ENCODE measurements at regions not wholly inside any gene's neighbourhood (a gene's known extent, or its start where the extent isn't known, plus 50 kb on each side); places are given as distances from the start of the nearest gene placed in this dataset.
"Not testable (repeated sequence)": the region's sequence is repeated elsewhere in the genome, so short reads cannot be mapped to it uniquely, and the experiment has no call there.

DNA sequence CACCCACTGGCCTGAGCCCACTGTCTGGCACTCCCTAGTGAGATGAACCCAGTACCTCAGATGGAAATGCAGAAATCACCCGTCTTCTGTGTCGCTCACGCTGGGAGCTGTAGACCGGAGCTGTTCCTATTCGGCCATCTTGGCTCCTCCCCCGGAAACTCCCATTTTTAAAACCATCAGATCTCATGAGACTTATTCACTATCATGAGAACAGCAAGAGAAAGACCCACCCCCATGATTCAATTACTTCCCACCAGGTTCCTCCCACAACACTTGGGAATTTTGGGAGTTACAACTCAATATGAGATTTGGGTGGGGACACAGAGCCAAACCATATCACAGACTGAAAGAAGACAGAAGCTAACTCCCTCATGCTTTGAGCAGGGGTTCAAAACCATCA is 134.5 kb downstream of the SLC39A8 start:
- not testable (repeated sequence) for DNase-seq (ENCODE audit: low spot score)

DNA sequence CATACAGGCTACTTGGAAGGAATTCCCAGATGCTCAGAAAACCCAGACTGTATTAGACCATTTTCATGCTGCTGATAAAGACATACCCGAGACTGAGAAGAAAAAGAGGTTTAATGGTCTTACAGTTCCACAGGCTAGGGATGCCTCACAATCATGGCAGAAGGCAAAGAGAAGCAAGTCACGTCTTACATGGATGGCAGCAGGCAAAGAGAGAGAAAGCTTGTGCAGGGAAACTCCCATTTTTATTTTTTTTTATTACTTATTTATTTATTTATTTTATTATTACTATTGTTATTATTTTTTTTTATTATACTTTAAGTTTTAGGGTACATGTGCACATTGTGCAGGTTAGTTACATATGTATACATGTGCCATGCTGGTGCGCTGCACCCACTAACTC is 140.6 kb downstream of the SLC39A8 start:
- not testable (repeated sequence) for DNase-seq (ENCODE audit: low spot score)

DNA sequence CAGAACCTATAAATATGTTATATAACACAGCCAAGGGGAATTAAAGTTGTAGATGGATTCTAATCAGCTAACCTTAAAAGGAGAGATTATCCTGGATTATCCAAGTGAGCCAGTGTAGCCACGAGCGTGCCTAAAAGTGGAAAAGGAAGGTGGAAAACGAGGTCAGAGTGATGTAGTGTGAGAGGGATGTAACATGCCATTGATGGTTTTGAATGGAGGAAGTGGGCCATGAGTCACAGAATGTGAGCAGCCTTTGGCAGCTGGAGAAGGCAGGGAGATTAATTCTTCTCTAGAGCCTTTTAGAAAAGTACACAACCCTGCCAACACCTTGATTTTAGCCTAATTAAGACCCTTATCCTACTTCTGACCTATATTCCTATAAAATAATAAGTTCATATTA is 149.1 kb downstream of the SLC39A8 start:
- DNase-seq (ENCODE audit: low spot score): peak; percentile 68

DNA sequence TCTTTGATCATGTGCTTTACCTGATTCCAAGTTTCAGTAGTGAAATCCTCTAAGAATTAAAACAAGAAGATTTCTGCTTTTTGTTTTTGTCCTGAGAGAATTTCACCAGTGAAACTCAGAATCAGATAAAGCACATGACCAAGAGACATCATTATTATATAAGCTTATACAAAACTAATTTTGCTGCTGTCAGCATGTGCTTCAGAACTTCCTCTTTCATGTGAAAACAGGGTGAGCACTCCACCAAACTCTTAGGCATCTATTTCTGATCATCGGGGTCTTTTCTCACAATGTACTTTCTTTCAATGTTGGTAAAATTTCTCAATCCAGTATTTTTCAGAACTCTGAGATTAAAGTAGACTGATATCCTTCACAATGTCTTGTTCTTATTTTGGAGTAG is 152.1 kb downstream of the SLC39A8 start:
- no peak for DNase-seq (ENCODE audit: low spot score)

DNA sequence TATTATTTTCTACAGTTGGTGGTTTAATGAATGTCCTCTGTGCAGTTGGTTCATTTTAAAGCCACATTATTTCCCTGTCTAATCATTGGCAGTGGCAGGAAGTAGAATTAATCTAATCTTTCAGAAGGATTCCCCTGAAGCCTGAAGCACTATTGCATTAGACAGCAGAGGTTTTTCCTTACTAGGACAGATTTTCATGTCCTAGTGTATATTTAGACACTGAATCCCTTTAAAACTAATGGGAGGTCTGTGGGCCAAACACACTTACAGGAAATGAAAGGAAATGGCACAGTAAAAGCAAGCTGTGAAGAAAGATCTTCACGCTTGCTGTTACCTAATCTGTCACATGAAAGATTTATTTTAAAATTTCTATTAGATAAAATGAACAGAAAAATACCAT is 165.2 kb downstream of the SLC39A8 start:
- DNase-seq (ENCODE audit: low spot score): no peak

DNA sequence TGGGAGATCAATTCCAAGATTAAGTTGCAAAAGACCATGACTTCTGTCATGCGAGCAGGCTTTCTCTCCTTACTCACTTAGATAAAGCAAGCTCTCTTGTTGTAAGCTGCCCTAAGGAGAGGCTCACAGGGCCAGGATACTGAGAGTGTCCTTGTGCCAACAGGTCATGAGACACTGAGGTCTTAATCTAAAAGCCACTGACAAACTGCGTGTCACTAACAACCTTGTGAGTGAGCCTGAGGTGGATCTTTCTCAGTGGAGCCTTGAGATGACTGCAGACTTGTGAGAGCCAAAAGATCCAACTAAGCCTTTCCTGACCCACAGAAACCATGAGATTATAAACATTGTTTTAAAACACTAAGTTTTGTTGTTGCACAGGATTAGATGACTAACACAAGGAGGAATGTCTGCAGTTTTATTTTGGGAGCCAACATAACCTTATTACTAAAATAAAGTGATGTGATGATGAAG is 170.5 kb downstream of the SLC39A8 start:
- peak; percentile 67 for DNase-seq (ENCODE audit: low spot score)

DNA sequence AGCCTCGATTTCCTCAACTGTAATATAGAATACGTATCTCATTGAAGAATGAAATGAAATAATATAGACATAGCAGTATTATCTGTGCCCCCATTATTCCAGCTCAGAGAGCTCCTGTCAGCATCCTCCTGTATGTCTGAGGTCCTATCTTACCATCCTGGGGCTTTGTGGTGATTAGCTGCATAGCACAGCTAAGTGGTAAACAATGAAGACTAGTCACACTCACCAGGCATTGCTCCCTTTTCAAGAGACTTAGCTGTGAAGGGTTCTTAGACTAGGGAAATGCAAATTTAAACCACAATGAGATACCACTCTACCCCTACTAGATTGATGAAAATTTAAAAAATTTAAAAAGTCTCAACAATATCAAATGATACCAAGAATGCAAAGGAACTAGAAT is 172.9 kb downstream of the SLC39A8 start:
- no peak for DNase-seq (ENCODE audit: low spot score)

DNA sequence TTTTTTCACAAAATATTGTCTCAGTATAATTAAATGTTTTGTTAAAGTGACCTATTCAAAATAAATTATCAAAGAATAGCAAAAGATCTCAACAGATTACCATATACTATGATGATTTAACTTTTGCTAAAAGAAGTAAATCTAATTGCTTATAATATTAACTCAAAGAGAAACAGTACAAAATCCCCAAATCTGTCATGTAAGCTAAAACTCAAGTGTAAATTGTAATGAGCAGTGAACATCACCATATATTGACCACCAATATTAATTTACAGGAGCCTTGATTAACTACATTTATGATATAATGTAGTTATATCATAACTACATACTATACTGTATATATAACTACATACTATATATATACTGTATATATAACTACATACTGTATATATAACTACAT is 174.4 kb downstream of the SLC39A8 start:
- no peak for DNase-seq (ENCODE audit: low spot score)

DNA sequence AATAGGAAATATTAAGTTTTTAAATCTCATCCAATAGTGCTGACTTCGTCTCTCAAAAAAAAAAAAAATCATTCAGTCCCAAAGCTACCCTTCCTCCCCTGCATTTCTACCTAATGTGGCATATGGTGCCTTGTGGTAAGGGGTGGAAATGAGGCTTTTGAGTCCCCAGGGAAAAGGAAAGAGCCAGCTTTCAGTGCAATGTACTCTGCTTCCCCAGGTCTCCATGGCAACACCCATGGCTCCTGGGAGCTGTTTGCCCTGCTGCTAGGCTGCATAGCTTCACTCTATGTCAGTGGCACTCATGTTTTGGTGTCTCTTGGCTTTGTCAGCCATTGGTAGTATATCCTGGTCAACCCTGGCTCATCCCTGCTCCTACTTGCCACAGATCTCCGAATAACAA is 175.9 kb downstream of the SLC39A8 start:
- DNase-seq (ENCODE audit: low spot score): no peak

DNA sequence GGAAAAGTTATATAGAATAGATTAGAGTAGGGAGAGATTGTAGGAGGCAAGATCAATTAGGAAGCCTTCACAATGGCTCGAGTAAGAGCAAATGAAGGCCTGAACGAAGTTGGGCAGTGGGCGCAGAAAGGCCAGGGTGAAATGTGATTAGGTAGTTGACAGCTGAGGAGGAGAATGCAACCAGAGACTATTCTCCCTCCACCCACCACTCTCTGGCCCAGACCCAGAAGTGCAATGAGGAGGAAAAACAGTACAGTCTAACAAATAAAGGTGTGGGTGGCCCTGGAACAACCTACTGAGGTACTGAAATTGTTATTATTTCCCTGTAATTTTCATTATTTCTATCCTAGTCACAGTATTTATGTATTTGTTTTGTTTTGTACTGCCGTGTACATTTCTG is 176.7 kb downstream of the SLC39A8 start:
- DNase-seq (ENCODE audit: low spot score): no peak

DNA sequence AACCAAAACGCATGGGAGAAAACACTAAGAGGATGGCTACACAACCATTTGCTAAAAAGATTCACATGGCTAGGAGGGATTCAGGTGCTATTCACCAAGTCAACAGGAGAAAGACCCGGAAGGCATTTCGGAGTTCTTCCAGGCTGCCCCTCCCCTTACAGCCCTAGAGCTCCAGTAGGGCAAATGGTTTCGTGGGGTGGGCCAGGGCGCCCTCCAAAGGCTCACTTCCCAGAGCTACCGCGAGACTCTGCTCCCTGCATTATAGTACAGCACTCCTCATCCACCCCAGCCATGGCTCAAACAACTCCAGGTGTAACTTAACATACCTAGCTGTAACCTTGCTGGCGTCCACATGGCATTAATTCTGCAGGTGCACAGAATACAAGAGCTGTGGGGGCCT is 179.7 kb downstream of the SLC39A8 start:
- DNase-seq (ENCODE audit: low spot score): no peak

DNA sequence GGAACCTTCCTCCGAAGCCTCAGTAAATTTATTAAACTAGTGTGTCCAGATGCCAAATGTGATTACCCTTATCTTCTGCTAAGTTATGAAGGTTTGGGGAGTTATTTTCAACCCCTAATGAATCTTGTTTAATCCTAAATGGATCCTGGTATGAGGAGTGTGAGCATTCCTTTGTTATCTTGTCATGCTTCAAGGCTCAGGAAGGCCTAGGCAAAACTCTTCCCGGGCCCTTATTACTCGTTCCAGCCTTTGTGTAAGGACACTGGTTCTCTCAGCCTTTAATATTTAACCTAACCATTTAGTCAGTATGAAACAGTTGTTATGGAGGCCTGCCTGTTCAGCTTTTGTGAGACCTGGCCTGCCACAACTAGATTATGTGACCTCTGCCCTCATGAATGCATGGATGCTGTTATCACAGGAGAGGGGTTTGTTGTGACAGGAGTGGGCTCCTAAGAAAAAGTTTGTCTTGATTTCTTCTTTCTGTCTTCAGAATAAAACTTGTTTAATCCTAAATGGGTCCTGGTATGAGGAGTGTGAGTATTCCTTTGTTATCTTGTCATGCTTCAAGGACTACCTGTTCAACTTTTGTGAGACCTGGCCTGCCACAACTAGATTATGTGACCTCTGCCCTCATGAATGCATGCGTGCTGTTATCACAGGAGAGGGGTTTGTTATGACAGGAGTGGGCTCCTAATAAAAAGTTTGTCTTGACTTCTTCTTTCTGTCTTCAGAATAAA is 181.7 kb downstream of the SLC39A8 start:
- DNase-seq (ENCODE audit: low spot score): no peak

DNA sequence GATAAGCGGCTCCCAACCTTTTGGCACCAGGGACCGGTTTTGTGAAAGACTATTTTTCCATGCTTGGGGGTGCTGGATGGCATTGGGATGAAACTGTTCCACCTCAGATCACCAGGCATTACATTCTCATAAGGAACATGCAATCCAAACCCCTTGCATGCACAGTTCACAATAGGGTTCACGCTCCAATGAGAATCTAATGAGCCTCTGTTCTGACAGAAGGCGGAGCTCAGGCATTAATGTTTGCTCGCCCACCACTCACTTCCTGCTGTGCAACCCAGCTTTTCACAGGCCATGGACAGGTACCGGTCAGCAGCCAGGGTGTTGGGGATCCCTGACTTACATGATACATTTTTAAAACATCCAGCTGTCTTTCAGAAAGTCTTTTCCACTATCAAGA is 187.3 kb downstream of the SLC39A8 start:
- no peak for DNase-seq (ENCODE audit: low spot score)

DNA sequence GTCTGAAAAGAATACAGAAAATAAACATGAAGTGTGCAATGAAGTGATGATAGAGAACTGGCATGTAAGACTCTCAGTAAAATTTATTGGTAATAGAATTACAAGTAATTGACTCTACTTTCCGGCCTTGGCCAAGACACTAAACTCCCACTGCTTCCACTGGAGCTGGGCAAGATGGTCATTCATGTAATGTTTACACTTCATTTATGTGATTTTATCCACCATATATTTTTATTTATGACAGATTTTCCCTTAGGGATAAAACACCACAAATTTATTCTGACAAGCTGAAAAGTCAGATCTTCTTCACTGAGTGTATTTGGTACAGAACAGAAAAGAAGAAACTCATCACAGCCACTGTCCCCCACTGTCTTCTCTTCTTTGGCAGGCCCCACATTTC is 191.9 kb downstream of the SLC39A8 start:
- no peak for DNase-seq (ENCODE audit: low spot score)

DNA sequence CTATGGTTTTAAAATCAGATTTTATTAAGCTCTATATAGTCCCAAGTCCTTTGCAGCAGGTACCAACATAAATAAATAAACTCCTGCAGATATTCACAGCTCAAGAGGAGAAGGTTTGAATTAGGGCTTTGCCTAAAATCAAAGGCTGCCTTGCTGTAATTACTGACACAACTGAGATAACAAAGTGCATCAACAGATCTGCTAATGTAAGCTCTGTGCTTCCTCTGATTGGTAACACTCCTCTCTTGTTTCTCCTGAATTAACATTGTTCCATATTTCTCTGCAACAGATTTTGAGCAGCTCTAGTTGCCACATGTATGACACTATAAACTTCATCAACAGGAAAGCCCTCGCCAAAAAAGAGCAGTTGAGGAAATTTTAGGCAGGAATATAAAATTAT is 193.6 kb downstream of the SLC39A8 start:
- DNase-seq (ENCODE audit: low spot score): no peak

DNA sequence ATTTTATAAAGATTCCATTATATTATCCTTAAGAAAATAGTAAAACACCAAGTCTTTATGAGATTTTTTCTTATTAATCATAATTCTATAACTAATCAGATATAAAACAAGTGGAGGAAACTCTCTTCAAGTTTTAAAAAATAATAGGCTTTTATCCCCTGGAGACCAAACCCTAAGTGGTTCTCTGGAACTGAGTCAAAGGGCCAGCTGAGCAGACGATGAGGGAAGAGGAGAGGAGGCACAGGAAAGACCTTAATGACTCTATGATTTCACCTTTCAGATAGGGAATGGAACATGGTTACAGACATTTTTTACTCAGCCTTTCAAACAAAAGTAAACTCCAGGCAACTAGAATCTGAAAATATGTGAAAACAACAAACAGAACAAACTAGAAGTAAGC is 201.8 kb downstream of the SLC39A8 start:
- no peak for DNase-seq (ENCODE audit: low spot score)

DNA sequence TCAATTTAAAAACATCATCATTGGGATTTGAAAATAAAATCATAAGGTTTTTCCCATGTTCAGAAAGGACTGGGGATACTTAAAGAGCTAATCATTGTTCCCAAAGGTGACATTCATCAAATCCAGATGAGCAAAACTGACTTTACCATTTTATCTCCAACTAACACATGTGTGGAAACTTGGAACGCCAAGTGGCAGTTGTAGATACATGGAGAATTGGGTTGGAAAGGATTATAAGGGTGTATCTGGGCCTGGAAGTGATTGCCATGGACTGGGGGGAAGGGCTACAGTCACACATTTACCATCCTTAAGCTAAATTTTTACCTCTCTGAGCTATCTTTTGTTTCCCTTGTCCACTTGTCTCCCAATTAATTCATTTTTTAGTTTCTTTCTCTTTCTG is 203.4 kb downstream of the SLC39A8 start:
- no peak for DNase-seq (ENCODE audit: low spot score)

DNA sequence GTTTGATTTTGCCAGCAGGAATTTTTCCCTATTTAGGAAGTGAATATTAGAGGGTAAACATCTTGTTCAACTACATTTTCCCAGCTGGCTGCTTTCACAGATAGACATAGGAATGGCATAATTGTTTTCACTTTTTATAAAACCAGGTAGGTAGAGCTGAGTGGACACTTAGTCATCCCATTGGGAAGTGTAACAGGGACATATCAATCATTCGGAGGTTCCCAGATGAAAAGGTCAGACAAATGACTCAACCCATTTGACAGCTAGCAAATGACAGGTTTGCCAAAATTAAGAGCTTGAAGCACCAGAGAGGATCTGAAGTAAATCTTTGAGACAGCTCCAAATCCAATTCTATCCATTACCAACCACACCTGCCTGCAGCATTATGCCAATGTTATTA is 205.3 kb downstream of the SLC39A8 start:
- peak; percentile 63 for DNase-seq (ENCODE audit: low spot score)

DNA sequence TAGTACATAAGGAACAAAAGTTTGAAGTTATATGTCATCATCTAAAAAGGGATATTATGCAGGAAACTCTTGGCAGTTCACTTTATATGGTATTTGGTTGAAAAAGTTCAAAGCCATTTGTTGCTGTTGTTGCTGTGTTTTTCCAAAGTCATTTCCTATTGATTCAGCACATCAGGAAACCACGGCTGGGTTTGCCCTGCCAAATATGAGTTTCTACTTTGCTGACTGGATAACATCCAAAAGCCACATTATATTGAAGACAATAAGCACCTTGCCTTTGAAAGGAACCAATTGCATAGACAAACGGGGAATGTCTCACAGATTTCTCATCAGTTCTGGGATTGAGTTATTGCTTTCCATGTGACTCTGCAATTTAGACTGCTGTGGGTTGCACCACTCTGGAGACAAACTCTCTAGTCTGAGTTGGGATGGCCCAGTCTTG is 206.1 kb downstream of the SLC39A8 start:
- DNase-seq (ENCODE audit: low spot score): peak; percentile 97

DNA sequence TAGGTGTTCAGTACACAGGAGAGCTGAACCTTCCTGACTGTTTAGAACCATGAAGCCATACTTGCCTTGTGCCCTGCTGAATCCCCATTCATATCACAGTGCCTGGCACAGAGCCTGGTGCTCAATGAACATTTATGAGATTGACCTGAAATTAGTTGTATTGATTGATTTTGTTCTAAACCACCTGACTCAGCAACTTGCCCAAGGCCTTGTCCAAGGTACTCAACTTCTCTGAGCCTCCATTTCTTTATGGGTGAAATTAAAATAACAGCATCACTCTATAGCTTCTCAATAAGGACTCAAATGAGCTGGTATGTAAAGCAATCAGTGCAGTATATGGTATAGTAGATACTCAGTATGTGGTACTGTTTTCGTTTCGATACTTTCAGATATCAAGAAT is 208.1 kb downstream of the SLC39A8 start:
- no peak for DNase-seq (ENCODE audit: low spot score)

DNA sequence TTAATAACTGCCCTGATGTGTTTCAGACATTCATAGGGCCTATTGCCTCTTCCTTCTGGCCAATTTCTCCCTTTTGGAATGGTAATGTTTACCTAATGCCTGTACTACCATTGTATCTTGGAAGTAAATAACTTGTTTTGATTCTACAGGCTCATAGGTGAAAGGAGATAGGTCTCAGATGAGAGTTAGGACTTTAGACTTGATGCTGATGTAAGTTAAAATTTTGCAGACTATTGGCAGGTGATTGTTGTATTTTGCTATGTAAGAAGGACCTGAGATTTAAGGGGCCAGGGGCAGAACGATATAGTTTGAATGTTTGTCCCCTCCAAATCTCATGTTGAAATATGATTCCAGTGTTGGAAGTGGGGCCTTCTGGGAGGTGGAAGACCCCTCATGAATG is 215.5 kb downstream of the SLC39A8 start:
- DNase-seq (ENCODE audit: low spot score): no peak

Data from kidney capillary endothelial cell (primary cell).